Ecto neural progenitor cell (in vitro differentiated cells): ENCODE measurements at regions not wholly inside any gene's neighbourhood (a gene's known extent, or its start where the extent isn't known, plus 50 kb on each side); places are given as distances from the start of the nearest gene placed in this dataset.
"Not testable (repeated sequence)": the region's sequence is repeated elsewhere in the genome, so short reads cannot be mapped to it uniquely, and the experiment has no call there.

Source experiments
- DNase-seq: peaks from one replicate; pipeline ENCODE4 v3.0.0-alpha.2; 2018; ENCODE audit warnings: low spot score

- DNase-seq = no peak
These were observed 280.2 kb upstream of the GALNTL6 start for GRCh38 chr4:171532968-171533367.

- DNase-seq = no peak
These were observed 288.3 kb upstream of the GALNTL6 start for GRCh38 chr4:171524903-171525302.

GRCh38 chr4:171521726-171522125 is 291.5 kb upstream of the GALNTL6 start:
- DNase-seq = no peak

- DNase-seq = no peak
These were observed 293.7 kb upstream of the GALNTL6 start for GRCh38 chr4:171519457-171519856.

GRCh38 chr4:171517883-171518282 is 295.3 kb upstream of the GALNTL6 start:
- no peak for DNase-seq

GRCh38 chr4:171516694-171517093 is 296.5 kb upstream of the GALNTL6 start:
- DNase-seq = no peak

- no peak for DNase-seq
These were observed 328.5 kb upstream of the GALNTL6 start for GRCh38 chr4:171484681-171485080.

GRCh38 chr4:171478181-171478580 is 335.0 kb upstream of the GALNTL6 start:
- no peak for DNase-seq

GRCh38 chr4:171475111-171475510 is 338.1 kb upstream of the GALNTL6 start:
- DNase-seq = not testable (repeated sequence)

GRCh38 chr4:171473155-171473554 is 340.0 kb upstream of the GALNTL6 start:
- no peak for DNase-seq

GRCh38 chr4:171472230-171472629 is 341.0 kb upstream of the GALNTL6 start:
- no peak for DNase-seq

- no peak for DNase-seq
These were observed 348.7 kb upstream of the GALNTL6 start for GRCh38 chr4:171464499-171464898.

GRCh38 chr4:171461191-171461590 is 352.0 kb upstream of the GALNTL6 start:
- no peak for DNase-seq

- no peak for DNase-seq
These were observed 364.2 kb upstream of the GALNTL6 start for GRCh38 chr4:171448919-171449481.

- no peak for DNase-seq
These were observed 364.8 kb upstream of the GALNTL6 start for GRCh38 chr4:171448358-171448757.

GRCh38 chr4:171441300-171441941 is 371.8 kb upstream of the GALNTL6 start:
- DNase-seq = no peak

GRCh38 chr4:171433674-171434073 is 379.5 kb upstream of the GALNTL6 start:
- no peak for DNase-seq

GRCh38 chr4:171432536-171432935 is 380.7 kb upstream of the GALNTL6 start:
- DNase-seq = no peak

- no peak for DNase-seq
These were observed 382.7 kb upstream of the GALNTL6 start for GRCh38 chr4:171430495-171430894.

- DNase-seq = no peak
These were observed 416.0 kb upstream of the GALNTL6 start for GRCh38 chr4:171397175-171397574.

- no peak for DNase-seq
These were observed 422.6 kb upstream of the GALNTL6 start for GRCh38 chr4:171390626-171391025.

- DNase-seq = no peak
These were observed 434.9 kb upstream of the GALNTL6 start for GRCh38 chr4:171378323-171378722.

- DNase-seq = no peak
These were observed 436.5 kb upstream of the GALNTL6 start for GRCh38 chr4:171376724-171377123.

- no peak for DNase-seq
These were observed 459.7 kb upstream of the GALNTL6 start for GRCh38 chr4:171353535-171353934.
